ENCODE measurements at regions not wholly inside any gene's neighbourhood (a gene's known extent, or its start where the extent isn't known, plus 50 kb on each side); places are given as distances from the start of the nearest gene placed in this dataset.

DNA sequence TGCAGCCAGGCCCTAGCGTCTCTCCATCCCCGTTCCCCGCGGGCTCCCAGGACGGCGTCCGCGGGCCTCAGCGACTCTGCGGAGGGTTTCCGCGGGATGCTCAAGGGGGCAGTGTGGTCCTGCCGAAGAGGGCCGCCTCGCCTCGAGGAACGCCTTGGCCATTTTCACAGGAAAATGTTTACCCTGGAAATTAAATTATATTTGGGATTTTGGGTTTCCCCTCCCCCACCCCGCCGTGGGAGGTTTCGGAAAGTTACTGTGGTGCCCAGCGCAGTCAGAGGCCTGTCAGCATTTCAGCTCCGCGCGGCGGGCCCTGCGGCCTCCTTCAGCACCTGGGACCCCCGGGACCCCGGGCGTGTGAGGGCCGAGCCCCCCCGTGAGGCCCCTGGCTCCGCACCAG is 94.5 kb downstream of the PCTP start:
- Histone ChIP-seq H3K4me3 (peak overlapping the region in 2 of 3 donors; percentile 28 to 56), H3K4me1 (no peaks in the 10 kb centered on the region), H3K27ac (no peak overlapping the region), H3K27me3 (no peaks in the 10 kb centered on the region), H3K36me3 (no peaks in the 10 kb centered on the region), H3K9me3 (no peaks in the 10 kb centered on the region)
- no peak for DNase-seq (ENCODE audit: low spot score in 2 of 2)
- intact Hi-C loops (cut with DNase I; ENCODE audit: low total_unique reads) = no loop called here
- TF ChIP-seq POLR2AphosphoS5 (IDR thresholded peaks at IDR 0.05) (no peak), POLR2A (IDR thresholded peaks at IDR 0.05) (no peak)
- TF ChIP-seq, protein P1, sequence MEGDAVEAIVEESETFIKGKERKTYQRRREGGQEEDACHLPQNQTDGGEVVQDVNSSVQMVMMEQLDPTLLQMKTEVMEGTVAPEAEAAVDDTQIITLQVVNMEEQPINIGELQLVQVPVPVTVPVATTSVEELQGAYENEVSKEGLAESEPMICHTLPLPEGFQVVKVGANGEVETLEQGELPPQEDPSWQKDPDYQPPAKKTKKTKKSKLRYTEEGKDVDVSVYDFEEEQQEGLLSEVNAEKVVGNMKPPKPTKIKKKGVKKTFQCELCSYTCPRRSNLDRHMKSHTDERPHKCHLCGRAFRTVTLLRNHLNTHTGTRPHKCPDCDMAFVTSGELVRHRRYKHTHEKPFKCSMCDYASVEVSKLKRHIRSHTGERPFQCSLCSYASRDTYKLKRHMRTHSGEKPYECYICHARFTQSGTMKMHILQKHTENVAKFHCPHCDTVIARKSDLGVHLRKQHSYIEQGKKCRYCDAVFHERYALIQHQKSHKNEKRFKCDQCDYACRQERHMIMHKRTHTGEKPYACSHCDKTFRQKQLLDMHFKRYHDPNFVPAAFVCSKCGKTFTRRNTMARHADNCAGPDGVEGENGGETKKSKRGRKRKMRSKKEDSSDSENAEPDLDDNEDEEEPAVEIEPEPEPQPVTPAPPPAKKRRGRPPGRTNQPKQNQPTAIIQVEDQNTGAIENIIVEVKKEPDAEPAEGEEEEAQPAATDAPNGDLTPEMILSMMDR (IDR thresholded peaks at IDR 0.05) = no peak

DNA sequence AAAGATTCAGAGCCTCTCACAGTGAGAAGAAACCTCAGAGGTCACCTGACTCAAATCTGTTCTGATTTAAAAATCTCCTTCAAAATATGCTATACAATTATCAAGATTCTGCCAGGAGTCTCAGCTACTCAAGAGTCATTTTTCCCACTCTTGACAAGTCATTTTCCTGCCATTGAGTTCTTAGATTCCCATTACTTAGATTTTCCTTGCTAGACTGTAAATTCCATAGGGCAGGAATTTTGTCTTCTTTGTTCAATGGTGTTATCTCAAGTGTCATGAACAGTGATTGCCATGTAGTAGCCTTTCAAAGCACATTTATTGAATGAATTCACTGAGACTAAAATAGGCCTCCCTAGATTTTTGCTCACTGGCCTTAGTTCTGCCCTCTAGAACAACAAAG is 95.9 kb downstream of the PCTP start:
- Histone ChIP-seq H3K27ac (no peak overlapping the region), H3K27me3 (no peaks in the 10 kb centered on the region), H3K36me3 (no peaks in the 10 kb centered on the region), H3K9me3 (no peaks in the 10 kb centered on the region), H3K4me1 (no peaks in the 10 kb centered on the region), H3K4me3 (no peak overlapping the region)
- intact Hi-C loops (cut with DNase I; ENCODE audit: low total_unique reads) = no loop called here
- DNase-seq (ENCODE audit: low spot score in 2 of 2) = no peak
- TF ChIP-seq POLR2A (IDR thresholded peaks at IDR 0.05) = no peak
- TF ChIP-seq POLR2AphosphoS5 (IDR thresholded peaks at IDR 0.05) = no peak
- TF ChIP-seq, protein P1 (IDR thresholded peaks at IDR 0.05) = no peak

DNA sequence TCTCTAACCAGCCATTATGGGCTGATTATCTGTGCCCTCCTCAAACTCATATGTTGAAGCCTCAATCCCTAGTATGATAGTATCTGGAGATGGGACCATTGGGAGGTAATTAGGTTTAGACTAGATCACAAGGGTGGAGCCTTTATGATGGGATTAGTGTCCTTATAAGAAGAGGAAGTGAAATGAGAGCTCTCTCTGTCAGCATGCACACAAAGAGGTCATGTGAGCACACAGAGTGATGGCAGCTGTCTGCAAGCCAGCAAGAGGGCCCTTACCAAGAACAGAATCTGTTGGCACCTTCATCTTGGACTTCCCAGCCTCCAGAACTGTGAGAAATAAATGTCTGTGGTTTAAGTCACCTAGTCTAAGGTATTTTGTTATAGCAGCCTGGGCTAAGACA is 101.9 kb downstream of the PCTP start:
- Histone ChIP-seq H3K9me3 (no peaks in the 10 kb centered on the region), H3K36me3 (no peaks in the 10 kb centered on the region), H3K27ac (no peak overlapping the region), H3K4me1 (no peaks in the 10 kb centered on the region), H3K27me3 (no peaks in the 10 kb centered on the region), H3K4me3 (no peak overlapping the region)
- TF ChIP-seq POLR2A (IDR thresholded peaks at IDR 0.05) (no peak), POLR2AphosphoS5 (IDR thresholded peaks at IDR 0.05) (no peak)
- TF ChIP-seq, protein P1 (IDR thresholded peaks at IDR 0.05) = no peak
- DNase-seq (ENCODE audit: low spot score in 2 of 2) = no peak
- intact Hi-C loops (cut with DNase I; ENCODE audit: low total_unique reads) = no loop called here

DNA sequence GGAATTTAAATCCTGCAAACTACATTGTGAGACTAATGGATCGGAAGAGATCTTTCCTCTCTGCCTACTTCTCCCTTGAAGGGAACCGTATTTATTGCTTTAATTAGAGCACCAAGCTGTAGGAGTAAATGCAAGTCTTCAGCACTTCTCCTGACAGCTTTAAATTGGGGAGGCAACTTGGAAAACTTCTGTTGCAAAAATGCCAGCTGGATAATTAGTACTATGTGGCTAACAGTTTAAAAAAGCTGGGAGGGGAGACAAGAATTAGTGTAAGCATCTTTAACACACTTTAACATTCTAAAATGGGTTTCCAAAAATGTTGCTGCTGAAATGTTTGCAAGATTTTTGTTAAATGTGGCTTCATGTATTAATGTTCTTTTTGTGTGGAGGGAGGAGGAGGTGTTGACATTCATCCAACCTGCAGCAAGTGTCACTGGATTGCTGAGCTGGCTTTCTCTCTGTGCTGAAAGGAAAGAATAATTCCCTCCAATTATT is 108.5 kb downstream of the PCTP start:
- intact Hi-C loops (cut with DNase I; ENCODE audit: low total_unique reads) = no loop called here
- Histone ChIP-seq H3K9me3 (no peaks in the 10 kb centered on the region), H3K27me3 (no peaks in the 10 kb centered on the region), H3K4me3 (no peak overlapping the region), H3K4me1 (no peaks in the 10 kb centered on the region), H3K27ac (no peak overlapping the region), H3K36me3 (no peaks in the 10 kb centered on the region)
- TF ChIP-seq, protein P1 (IDR thresholded peaks at IDR 0.05) = no peak
- DNase-seq (ENCODE audit: low spot score in 2 of 2) = no peak

DNA sequence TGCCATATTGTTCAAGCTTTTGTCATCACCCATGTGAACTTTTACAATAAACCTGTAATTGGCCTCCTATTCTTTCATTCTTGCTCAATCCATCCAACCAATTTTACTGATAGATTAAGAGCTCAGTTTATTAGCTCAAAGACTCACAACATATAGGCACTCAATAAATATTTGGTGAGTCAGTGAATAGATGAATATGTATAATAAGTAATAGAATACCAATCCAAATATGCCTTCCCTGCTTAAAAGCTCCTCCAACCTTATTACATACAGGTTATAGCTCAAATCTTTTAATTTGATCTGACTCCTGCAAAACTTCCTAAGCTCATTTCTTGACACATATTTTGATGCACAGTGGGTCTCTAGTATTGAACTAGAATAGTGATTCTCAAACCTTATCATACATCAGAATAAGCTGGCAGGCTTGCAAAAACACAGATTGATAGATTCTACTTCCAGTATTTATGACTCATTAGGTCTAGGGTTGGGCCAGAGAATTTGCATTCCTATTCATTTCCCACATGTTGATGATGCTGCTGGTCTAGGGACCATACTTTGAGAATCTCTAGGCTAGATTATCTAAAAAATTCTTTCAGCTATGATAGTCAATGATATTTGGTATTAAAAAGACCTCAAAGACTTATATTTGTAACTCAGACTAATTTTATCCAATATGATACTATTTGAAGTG is 114.4 kb downstream of the PCTP start:
- TF ChIP-seq, protein P1 (IDR thresholded peaks at IDR 0.05) = no peak
- TF ChIP-seq POLR2A (IDR thresholded peaks at IDR 0.05) (no peak), POLR2AphosphoS5 (IDR thresholded peaks at IDR 0.05) (no peak)
- Histone ChIP-seq H3K27ac (no peak overlapping the region), H3K36me3 (no peaks in the 10 kb centered on the region), H3K9me3 (peaks cover 0 to 4% of the 10 kb centered on the region in 2 donors), H3K4me1 (no peaks in the 10 kb centered on the region), H3K4me3 (no peak overlapping the region), H3K27me3 (no peaks in the 10 kb centered on the region)
- no peak for DNase-seq (ENCODE audit: low spot score in 2 of 2)
- intact Hi-C loops (cut with DNase I; ENCODE audit: low total_unique reads) = no loop called here

Data from breast epithelium (tissue), 4 donors.